ENCODE measurements at regions not wholly inside any gene's neighbourhood (a gene's known extent, or its start where the extent isn't known, plus 50 kb on each side); places are given as distances from the start of the nearest gene placed in this dataset.
"Not testable (repeated sequence)": the region's sequence is repeated elsewhere in the genome, so short reads cannot be mapped to it uniquely, and the experiment has no call there.

GRCh38 chr14:43671716-43672485 is 835.2 kb downstream of the FSCB start:
- DNase-seq: no peak

GRCh38 chr14:43669355-43669754 is 837.7 kb downstream of the FSCB start:
- DNase-seq: no peak

GRCh38 chr14:43665570-43666267 is 841.4 kb downstream of the FSCB start:
- DNase-seq: no peak

GRCh38 chr14:43655194-43655593 is 851.9 kb downstream of the FSCB start:
- not testable (repeated sequence) for DNase-seq

- peak; percentile 59 for DNase-seq
These were observed 855.2 kb downstream of the FSCB start for GRCh38 chr14:43651896-43652295.

GRCh38 chr14:43651185-43651787 is 855.8 kb downstream of the FSCB start:
- DNase-seq: no peak

GRCh38 chr14:43649508-43649907 is 857.6 kb downstream of the FSCB start:
- DNase-seq: no peak

- no peak for DNase-seq
These were observed 859.8 kb downstream of the FSCB start for GRCh38 chr14:43647302-43647701.

- DNase-seq: no peak
These were observed 866.3 kb downstream of the FSCB start for GRCh38 chr14:43640718-43641267.

GRCh38 chr14:43625294-43625693 is 881.8 kb downstream of the FSCB start:
- no peak for DNase-seq

GRCh38 chr14:43621282-43621681 is 885.8 kb downstream of the FSCB start:
- DNase-seq: no peak

- no peak for DNase-seq
These were observed 911.8 kb downstream of the FSCB start for GRCh38 chr14:43595096-43595772.

- DNase-seq: no peak
These were observed 915.3 kb downstream of the FSCB start for GRCh38 chr14:43591776-43592175.

- DNase-seq: no peak
These were observed 919.9 kb downstream of the FSCB start for GRCh38 chr14:43587183-43587582.

- no peak for DNase-seq
These were observed 927.4 kb downstream of the FSCB start for GRCh38 chr14:43579671-43580070.

- peak; percentile 27 for DNase-seq
These were observed 939.1 kb downstream of the FSCB start for GRCh38 chr14:43568022-43568421.

- DNase-seq: no peak
These were observed 958.7 kb downstream of the FSCB start for GRCh38 chr14:43548368-43548767.

- DNase-seq: not testable (repeated sequence)
These were observed 959.5 kb downstream of the FSCB start for GRCh38 chr14:43547596-43547995.

- DNase-seq: no peak
These were observed 965.7 kb downstream of the FSCB start for GRCh38 chr14:43541356-43541755.

- DNase-seq: peak; percentile 17
These were observed 966.1 kb downstream of the FSCB start for GRCh38 chr14:43540948-43541347.

- no peak for DNase-seq
These were observed 967.9 kb downstream of the FSCB start for GRCh38 chr14:43539210-43539609.

- DNase-seq: no peak
These were observed 971.7 kb downstream of the FSCB start for GRCh38 chr14:43535231-43535838.

Data from NCI-H69 (cell line).